GM23248 (cell line): ENCODE measurements at regions not wholly inside any gene's neighbourhood (a gene's known extent, or its start where the extent isn't known, plus 50 kb on each side); places are given as distances from the start of the nearest gene placed in this dataset.

ENCODE experiments used
- EZH2 ChIP-seq: fragments of 200-600 bp; sonication (generic); IDR thresholded peaks from 2 replicates; pipeline ENCODE4 v1.6.1; 2018; ENCODE audit warnings: antibody characterized with exemption, mild to moderate bottlenecking; ENCODE audit not compliant: insufficient read depth, poor library complexity, severe bottlenecking
- EZH2phosphoT487 ChIP-seq: fragments of 200-600 bp; sonication (generic); IDR thresholded peaks from 2 replicates; pipeline ENCODE4 v1.6.1; 2018; ENCODE audit warnings: antibody characterized with exemption, moderate library complexity, mild to moderate bottlenecking, low read depth; ENCODE audit not compliant: insufficient read depth

DNA sequence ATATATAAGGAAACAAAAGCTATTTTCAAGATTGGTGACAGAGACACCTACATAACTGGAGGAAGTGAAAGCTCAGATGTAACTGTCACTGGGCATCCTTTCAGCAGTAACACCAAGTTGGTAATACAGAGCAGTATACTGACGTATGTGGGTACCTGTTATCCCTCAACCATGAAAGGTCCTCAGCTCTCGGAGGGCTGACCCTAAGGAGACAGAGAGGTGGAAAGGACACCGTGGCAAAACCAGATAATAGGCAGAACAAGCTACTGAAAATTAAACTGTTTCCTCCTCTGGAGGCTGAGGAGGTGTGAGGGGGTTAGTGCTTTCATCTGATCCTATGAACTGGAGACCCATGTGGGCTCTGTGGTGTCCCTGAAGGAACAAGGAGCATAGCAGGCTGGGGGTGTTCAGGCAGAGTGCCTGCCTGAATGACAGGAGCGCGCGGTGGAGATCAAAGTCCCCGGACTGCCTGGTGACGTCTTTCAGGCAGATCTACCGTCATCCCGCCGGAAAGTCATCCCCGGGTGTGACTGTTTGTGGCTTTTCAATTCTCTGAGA, 130.2 kb upstream of the FSTL4 start:
- TF ChIP-seq EZH2 (no peak), EZH2phosphoT487 (no peak)
